ENCODE measurements at regions not wholly inside any gene's neighbourhood (a gene's known extent, or its start where the extent isn't known, plus 50 kb on each side); places are given as distances from the start of the nearest gene placed in this dataset.

DNA sequence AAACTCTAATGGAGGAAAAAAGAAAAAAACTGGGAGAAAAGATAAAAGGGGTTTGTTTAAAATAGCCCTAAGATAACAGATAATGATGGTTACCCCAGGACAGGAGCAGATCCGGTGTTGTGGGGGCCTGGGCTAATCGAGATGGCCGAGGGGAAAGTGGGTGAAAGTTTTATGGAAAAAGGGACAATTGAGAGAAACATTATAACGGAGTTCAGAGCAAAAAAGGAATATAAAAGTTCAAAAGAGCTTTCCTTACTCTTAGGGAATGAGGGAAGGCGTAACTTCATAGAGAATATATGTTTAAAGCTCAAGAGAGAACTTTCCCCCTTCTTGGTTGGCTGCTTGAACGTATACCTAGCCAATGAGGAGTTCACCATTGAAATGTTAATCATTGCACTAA, 131.4 kb downstream of the BAMBI start:
- TF ChIP-seq, protein P1, sequence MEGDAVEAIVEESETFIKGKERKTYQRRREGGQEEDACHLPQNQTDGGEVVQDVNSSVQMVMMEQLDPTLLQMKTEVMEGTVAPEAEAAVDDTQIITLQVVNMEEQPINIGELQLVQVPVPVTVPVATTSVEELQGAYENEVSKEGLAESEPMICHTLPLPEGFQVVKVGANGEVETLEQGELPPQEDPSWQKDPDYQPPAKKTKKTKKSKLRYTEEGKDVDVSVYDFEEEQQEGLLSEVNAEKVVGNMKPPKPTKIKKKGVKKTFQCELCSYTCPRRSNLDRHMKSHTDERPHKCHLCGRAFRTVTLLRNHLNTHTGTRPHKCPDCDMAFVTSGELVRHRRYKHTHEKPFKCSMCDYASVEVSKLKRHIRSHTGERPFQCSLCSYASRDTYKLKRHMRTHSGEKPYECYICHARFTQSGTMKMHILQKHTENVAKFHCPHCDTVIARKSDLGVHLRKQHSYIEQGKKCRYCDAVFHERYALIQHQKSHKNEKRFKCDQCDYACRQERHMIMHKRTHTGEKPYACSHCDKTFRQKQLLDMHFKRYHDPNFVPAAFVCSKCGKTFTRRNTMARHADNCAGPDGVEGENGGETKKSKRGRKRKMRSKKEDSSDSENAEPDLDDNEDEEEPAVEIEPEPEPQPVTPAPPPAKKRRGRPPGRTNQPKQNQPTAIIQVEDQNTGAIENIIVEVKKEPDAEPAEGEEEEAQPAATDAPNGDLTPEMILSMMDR (IDR thresholded peaks at IDR 0.05; ENCODE audit: control insufficient read depth, extremely low read depth, insufficient read depth) = no peak
- no peak for DNase-seq (ENCODE audit: low read depth)
- H3K4me3 ChIP-seq (ENCODE audit: low read depth, low read length) = no peak overlapping the region

DNA sequence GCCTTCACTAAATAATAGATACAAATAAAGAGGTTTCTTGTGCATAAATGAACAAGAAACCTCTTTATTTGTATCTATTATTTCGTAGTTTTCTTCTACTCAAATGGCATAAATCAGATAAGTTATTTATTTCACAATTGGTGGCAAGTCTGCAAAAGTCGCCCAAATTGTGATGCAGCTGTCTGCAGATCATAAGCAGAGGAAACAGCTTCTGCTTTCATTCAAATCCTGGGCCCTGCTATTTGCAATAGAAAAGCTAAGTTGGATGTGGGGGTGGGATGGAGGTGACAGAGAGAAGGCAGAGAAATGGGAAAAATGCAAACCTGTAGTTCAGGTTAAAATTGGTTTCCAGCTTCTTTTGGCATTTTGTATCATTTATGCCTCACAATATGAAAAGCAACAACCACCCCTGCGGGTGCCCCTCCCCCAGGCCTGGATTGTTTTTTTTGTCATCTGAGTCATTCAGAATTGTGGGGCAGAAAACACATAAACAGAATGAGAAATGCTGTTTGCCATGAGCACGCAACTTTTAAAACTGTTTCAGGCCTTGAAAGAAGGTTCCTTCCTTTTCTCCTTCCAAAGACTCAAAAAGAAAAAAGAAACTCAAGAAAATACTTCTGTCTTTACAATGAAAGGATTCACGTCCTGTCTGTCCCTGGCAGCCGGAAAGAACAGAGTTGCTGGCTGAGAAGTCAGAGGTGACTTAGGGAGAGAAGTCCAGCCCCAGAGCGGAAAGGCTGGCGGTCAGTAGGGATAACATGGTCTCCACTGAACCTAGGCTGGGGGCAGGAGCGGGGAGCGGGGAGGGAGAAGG, 132.9 kb downstream of the BAMBI start:
- no peak for DNase-seq (ENCODE audit: low read depth)
- TF ChIP-seq, protein P1 (IDR thresholded peaks at IDR 0.05; ENCODE audit: control insufficient read depth, extremely low read depth, insufficient read depth) = no peak
- H3K4me3 ChIP-seq (ENCODE audit: low read depth, low read length) = no peak overlapping the region

DNA sequence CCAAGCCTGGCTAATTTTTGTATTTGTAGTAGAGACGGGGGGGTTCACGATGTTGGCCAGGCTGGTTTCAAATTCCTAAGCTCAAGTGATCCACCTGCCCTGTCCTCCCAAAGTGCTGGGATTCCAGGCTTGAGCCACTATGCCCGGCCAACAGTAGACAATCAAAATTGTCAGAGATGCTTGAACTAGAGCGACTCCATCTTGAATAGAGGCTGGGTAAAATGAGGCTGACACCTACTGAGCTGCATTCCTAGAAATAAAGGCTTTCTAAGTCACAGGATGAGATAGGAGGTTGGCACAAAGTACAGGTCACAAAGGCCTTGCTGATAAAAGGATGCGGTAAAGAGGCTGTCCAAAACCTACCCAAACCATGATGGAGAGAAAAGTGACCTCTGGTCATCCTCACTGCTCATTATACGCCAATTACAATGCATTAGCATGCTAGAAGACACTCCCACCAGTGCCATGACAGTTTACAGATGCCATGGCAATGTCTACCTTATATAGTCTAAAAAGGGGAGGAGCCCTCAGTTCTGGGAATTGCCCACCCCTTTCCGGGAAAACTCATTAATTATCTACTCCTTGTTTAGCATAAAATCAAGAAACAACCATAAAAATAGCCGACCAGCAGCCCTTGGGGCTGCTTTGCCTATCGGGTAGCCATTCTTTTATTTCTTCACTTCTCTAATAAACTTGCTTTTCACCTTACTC, 134.5 kb downstream of the BAMBI start:
- TF ChIP-seq, protein P1 (IDR thresholded peaks at IDR 0.05; ENCODE audit: control insufficient read depth, extremely low read depth, insufficient read depth) = no peak
- no peak for DNase-seq (ENCODE audit: low read depth)
- H3K4me3 ChIP-seq (ENCODE audit: low read depth, low read length) = no peak overlapping the region

DNA sequence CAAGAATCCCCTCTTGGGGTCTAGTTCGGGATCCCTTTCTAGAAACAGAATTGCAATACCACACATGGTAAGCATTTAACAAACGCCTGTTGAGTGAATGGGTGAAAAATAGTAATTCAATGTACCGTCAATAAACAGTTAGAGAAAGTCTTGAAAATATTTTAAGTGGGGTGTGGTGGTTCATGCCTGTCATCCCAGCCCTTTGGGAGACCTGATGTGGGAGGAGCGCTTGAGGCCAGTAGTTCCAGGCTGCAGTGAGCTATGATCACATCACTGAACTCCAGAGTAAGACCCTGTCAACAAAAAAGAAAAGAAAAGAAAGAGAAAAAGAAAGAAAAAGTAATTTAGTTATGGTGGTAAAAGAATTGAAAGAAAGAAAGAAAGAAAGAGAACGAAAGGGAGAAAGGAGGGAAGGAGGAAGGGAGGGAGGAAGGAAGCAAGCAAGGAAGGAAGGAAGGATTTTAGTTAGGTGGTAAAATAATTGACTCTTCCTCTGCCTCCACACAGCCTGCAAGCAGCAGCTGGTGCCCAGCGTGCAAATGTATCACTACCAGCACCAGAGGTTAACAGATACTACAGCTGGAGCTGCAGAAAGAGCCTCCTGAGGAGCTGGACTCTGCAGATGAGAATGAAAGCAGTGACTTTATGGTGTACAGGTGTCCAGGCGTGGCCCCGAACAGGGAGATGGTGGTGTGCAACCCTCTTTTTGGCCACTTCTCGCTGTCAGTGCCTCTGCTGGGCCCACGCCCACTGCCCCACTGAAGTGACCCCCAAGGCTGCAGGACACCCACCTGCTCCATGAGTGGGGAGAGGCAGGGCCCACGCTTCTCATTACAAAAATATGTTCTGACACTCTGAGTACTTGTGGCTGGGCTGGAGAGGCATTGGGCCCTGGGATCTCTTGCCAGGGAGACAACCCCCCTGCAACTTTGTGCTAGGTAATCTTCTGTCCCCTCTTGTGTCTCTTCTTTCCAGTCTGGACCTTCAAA, 135.4 kb downstream of the BAMBI start:
- TF ChIP-seq, protein P1 (IDR thresholded peaks at IDR 0.05; ENCODE audit: control insufficient read depth, extremely low read depth, insufficient read depth) = no peak
- H3K4me3 ChIP-seq (ENCODE audit: low read depth, low read length) = no peak overlapping the region
- DNase-seq (ENCODE audit: low read depth) = no peak

DNA sequence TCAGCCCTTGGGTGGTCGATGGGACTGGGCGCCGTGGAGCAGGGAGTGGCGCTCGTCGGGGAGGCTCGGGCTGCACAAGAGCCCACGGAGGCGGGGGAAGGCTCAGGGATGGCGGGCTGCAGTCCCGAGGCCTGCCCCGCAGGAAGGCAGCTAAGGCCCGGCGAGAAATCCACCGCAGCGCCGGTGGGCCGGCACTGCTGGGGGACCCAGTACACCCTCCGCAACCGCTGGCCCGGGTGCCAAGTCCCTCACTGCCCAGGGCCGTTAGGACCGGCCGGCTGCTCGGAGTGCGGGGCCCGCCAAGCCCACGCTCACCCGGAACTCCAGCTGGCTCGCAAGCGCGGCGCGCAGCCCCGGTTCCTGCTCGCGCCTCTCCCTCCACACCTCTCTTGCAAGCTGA, 138.4 kb downstream of the BAMBI start:
- TF ChIP-seq, protein P1 (IDR thresholded peaks at IDR 0.05; ENCODE audit: control insufficient read depth, extremely low read depth, insufficient read depth) = no peak
- no peak overlapping the region for H3K4me3 ChIP-seq (ENCODE audit: low read depth, low read length)
- DNase-seq (ENCODE audit: low read depth) = no peak

DNA sequence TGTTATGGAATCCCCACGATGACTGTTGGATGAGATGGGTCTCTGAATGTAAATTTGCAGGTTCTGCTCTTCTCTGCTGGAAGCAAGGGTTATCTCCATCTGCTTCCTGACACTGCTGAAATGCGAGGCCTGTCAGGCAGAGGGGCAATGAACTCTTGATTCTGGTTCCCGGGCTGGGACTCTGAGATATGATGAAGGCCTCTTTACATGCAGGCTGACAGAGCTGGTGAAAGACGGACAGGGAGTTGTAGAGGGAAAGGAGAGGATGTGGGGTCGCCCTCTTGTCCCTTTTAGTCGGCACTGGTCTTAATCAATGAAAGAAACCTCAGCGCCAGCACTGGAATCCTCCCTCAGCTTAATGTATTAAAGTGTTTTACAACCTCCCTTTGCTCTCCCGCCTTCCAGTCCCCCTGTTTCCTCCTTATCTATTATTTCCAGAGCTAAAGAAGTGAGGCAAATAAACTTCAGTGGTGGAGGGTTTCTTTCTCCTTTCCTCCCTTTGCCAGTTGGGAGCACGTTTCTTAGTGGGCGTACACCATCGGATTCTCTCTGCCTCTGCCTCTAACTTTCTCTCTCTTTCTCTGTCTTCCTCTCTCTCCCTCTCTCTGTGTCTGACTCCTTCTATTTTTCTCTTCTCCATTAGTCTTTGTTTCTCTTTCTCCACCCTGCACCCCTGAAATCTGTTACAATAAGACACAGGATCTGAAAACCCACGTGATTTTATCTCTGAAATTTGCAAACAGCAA, 145.6 kb downstream of the BAMBI start:
- no peak for DNase-seq (ENCODE audit: low read depth)
- TF ChIP-seq, protein P1 (IDR thresholded peaks at IDR 0.05; ENCODE audit: control insufficient read depth, extremely low read depth, insufficient read depth) = no peak
- H3K4me3 ChIP-seq (ENCODE audit: low read depth, low read length) = no peak overlapping the region

Measured in LNCaP clone FGC (cell line).